Karpas-422 (cell line): ENCODE measurements at regions not wholly inside any gene's neighbourhood (a gene's known extent, or its start where the extent isn't known, plus 50 kb on each side); places are given as distances from the start of the nearest gene placed in this dataset.

Source experiments
- DNase-seq: peaks from one replicate; pipeline ENCODE4 v3.0.0-alpha.2; 2015
- H2AFZ ChIP-seq: fragments of 200-600 bp; sonication (generic); 2 replicates; pipeline ENCODE4 v1.6.1; 2014; ENCODE audit warnings: antibody characterized with exemption, low read length, mixed read lengths
- H3K27ac ChIP-seq: fragments of 200-600 bp; sonication (generic); 2 replicates; pipeline ENCODE4 v1.5.1; 2014; ENCODE audit warnings: mild to moderate bottlenecking, low read length, moderate library complexity
- H3K27me3 ChIP-seq: fragments of 200-600 bp; sonication (generic); 2 replicates; pipeline ENCODE4 v1.6.1; 2014; ENCODE audit warnings: low read length, mixed read lengths
- H3K36me3 ChIP-seq: fragments of 200-600 bp; sonication (generic); 2 replicates; pipeline ENCODE4 v1.6.1; 2014; ENCODE audit warnings: low read length, mixed read lengths; ENCODE audit not compliant: insufficient read depth
- H3K4me1 ChIP-seq: fragments of 200-600 bp; sonication (generic); 2 replicates; pipeline ENCODE4 v1.6.1; 2014; ENCODE audit warnings: mild to moderate bottlenecking, low read length, mixed read lengths
- H3K4me2 ChIP-seq: fragments of 200-600 bp; sonication (generic); 2 replicates; pipeline ENCODE4 v1.6.1; 2014; ENCODE audit warnings: low read length, low read depth, mild to moderate bottlenecking; ENCODE audit not compliant: poor library complexity, severe bottlenecking
- H3K4me3 ChIP-seq: fragments of 200-600 bp; sonication (generic); 2 replicates; pipeline ENCODE4 v1.5.1; 2014; ENCODE audit warnings: mild to moderate bottlenecking, antibody characterized with exemption, low read length, mixed read lengths
- H3K79me2 ChIP-seq: fragments of 200-600 bp; sonication (generic); 2 replicates; pipeline ENCODE4 v1.6.1; 2014; ENCODE audit warnings: mild to moderate bottlenecking, low read length, mixed read lengths
- H3K9ac ChIP-seq: fragments of 200-600 bp; sonication (generic); 2 replicates; pipeline ENCODE4 v1.6.0; 2014; ENCODE audit warnings: low read length
- H3K9me2 ChIP-seq: fragments of 200-600 bp; sonication (generic), shearing (Covaris generic); replicated peaks from 2 replicates; pipeline ENCODE4 v1.6.0; 2014; ENCODE audit warnings: mild to moderate bottlenecking, low read length, moderate library complexity; ENCODE audit not compliant: insufficient read depth
- H3K9me3 ChIP-seq: fragments of 300-700, 200-600 bp; sonication (generic); 2 replicates; pipeline ENCODE4 v1.6.1; 2014; ENCODE audit warnings: low read length, mixed read lengths
- H4K20me1 ChIP-seq: fragments of 200-600 bp; sonication (generic); 2 replicates; pipeline ENCODE4 v1.6.1; 2014; ENCODE audit warnings: mild to moderate bottlenecking, antibody characterized with exemption, low read length, low read depth; ENCODE audit not compliant: insufficient read depth

DNA sequence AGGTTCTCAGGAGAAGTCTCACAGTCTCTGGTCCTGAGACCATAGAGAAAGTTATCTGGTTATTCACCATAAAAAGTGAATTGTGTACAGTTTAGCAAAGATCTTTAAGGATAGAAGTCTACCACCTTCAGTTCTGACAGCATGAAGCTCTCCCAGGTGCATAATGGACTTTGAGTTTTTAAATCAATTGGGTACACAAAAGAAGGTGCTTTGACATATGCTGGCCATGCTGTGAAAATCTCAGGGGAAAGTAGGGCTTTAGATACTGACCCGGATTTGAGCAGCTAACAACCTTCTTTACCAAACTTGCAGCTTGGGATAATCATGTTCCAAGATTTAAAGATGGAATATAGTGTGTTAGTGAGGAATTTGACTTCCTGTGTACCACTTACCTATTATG lies 264.2 kb downstream of the ZSWIM6 start:
- H3K27ac ChIP-seq, result no peak overlapping the region
- H3K4me3 ChIP-seq, result no peak overlapping the region
- H3K27me3 ChIP-seq, result no peaks in the 10 kb centered on the region
- H3K4me2 ChIP-seq, result no peak overlapping the region
- H3K79me2 ChIP-seq, result no peaks in the 10 kb centered on the region
- no peak overlapping the region for H3K9ac ChIP-seq
- no peaks in the 10 kb centered on the region for H3K36me3 ChIP-seq
- no peaks in the 10 kb centered on the region for H3K9me3 ChIP-seq
- no peak overlapping the region for H2AFZ ChIP-seq
- no peak for DNase-seq
- H3K9me2 ChIP-seq, result no peaks in the 10 kb centered on the region
- H3K4me1 ChIP-seq, result no peaks in the 10 kb centered on the region
- no peaks in the 10 kb centered on the region for H4K20me1 ChIP-seq

DNA sequence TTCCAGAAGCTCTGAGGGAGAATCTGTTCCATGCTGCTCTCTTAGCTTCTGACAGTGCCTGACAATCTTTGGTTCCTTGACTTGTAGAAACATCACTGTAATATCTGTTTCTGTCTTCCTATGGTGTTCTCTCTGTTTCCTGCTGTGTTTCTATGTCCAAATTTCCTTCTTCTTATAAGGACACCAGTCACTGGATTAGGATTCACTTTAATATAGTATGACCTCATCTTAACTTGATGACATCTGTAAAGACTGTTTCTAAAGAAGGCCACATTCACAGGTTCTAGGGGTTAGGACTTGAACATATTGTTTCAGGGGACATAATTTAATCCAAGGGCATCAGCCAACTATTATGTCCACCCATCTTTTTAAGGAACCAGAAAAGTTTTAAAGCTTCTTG lies 265.6 kb downstream of the ZSWIM6 start:
- H3K27ac ChIP-seq, result no peak overlapping the region
- H3K79me2 ChIP-seq, result no peaks in the 10 kb centered on the region
- no peak overlapping the region for H3K4me3 ChIP-seq
- H3K27me3 ChIP-seq, result no peaks in the 10 kb centered on the region
- no peaks in the 10 kb centered on the region for H3K9me2 ChIP-seq
- H3K9ac ChIP-seq, result no peak overlapping the region
- no peaks in the 10 kb centered on the region for H3K4me1 ChIP-seq
- H3K36me3 ChIP-seq, result no peaks in the 10 kb centered on the region
- no peaks in the 10 kb centered on the region for H4K20me1 ChIP-seq
- DNase-seq, result no peak
- no peaks in the 10 kb centered on the region for H3K9me3 ChIP-seq
- no peak overlapping the region for H2AFZ ChIP-seq
- H3K4me2 ChIP-seq, result no peak overlapping the region

DNA sequence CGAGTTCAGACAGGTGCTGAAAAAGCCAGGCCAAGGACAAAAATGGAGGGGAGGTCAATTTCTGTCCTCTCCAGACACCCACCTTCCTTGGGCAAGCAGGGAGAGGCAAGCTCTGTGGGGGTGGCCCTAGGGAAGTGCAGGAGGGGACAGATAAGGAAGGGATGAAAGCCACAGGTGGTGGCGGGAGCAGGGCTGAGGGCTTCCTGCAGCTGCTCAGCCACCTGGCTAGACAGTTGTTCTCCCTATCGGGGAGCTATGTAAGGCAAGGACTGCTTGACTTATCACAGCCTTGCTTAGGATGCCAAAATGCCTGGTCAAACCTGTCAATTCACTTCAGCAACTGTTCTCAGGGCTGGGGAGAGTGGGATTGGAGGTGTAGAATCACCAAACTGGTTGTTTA lies 266.1 kb downstream of the ZSWIM6 start:
- H3K4me3 ChIP-seq, result no peak overlapping the region
- no peaks in the 10 kb centered on the region for H4K20me1 ChIP-seq
- H3K4me1 ChIP-seq, result no peaks in the 10 kb centered on the region
- H3K9me3 ChIP-seq, result no peaks in the 10 kb centered on the region
- no peaks in the 10 kb centered on the region for H3K9me2 ChIP-seq
- H3K9ac ChIP-seq, result no peak overlapping the region
- no peak overlapping the region for H3K4me2 ChIP-seq
- no peak overlapping the region for H2AFZ ChIP-seq
- H3K36me3 ChIP-seq, result no peaks in the 10 kb centered on the region
- H3K79me2 ChIP-seq, result no peaks in the 10 kb centered on the region
- no peaks in the 10 kb centered on the region for H3K27me3 ChIP-seq
- no peak overlapping the region for H3K27ac ChIP-seq
- no peak for DNase-seq

DNA sequence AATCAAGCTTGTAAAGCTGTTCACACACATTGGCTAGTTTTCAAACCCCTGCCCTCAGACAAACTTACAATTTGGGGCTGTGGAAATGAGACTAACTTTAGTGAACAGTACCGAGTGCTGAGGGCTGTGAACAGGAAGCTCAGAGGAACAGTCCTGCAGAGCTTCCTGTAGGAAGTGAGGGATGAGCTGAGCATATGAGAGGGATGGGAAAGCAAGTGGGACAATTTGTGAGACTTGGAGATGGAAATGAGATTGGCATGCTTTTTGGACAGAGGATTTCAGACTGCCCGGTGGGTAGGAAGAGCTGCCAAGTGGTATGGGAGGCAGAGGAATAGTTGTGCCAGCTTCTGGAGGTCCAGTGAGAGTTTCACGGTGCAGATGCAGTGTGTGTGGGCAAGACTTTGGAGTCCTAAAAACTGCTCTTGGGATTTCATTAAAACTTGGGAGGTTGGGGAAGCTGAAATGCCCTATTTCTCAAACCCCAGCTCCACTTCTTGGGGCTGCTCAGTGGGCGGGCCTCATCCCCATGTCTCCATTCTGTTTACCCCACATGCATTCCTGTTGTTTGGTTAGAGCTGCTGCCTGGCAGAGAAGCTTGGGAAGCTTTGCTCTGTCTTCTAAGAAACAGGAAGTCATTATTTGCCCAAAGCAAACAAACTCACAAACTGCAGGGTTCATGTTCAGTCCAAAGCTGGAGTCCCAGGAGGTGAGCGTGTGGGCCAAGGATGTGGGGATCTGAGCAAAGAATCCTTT lies 267.5 kb downstream of the ZSWIM6 start:
- Histone ChIP-seq H3K4me1 (peaks cover 12% of the 10 kb centered on the region), H3K27ac (no peak overlapping the region), H3K4me2 (no peak overlapping the region), H3K9ac (no peak overlapping the region), H3K27me3 (no peaks in the 10 kb centered on the region), H3K36me3 (no peaks in the 10 kb centered on the region), H3K9me3 (no peaks in the 10 kb centered on the region), H3K9me2 (no peaks in the 10 kb centered on the region), H4K20me1 (no peaks in the 10 kb centered on the region), H3K4me3 (no peak overlapping the region), H3K79me2 (no peaks in the 10 kb centered on the region), H2AFZ (no peak overlapping the region)
- DNase-seq, result no peak

DNA sequence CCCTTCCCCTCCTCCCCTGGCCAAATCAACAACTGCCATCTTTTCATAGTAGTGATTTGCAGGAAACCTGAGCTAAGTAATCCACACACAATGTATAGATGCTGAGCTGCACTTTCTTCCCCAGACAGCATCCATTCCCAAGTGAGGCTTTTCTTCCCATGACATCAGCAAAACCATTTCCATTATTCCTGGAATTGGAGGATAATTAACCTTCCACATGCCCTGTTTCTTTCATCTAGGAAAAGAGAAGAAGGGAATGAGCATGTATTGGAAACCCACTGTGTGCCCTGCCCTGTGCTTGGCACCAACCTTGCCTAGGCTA lies 268.0 kb downstream of the ZSWIM6 start:
- no peaks in the 10 kb centered on the region for H3K36me3 ChIP-seq
- H3K27ac ChIP-seq, result no peak overlapping the region
- no peaks in the 10 kb centered on the region for H4K20me1 ChIP-seq
- no peak for DNase-seq
- no peak overlapping the region for H3K4me2 ChIP-seq
- no peak overlapping the region for H2AFZ ChIP-seq
- no peaks in the 10 kb centered on the region for H3K9me2 ChIP-seq
- H3K4me1 ChIP-seq, result peaks cover 17% of the 10 kb centered on the region
- no peaks in the 10 kb centered on the region for H3K27me3 ChIP-seq
- no peaks in the 10 kb centered on the region for H3K9me3 ChIP-seq
- H3K9ac ChIP-seq, result no peak overlapping the region
- no peaks in the 10 kb centered on the region for H3K79me2 ChIP-seq
- no peak overlapping the region for H3K4me3 ChIP-seq

DNA sequence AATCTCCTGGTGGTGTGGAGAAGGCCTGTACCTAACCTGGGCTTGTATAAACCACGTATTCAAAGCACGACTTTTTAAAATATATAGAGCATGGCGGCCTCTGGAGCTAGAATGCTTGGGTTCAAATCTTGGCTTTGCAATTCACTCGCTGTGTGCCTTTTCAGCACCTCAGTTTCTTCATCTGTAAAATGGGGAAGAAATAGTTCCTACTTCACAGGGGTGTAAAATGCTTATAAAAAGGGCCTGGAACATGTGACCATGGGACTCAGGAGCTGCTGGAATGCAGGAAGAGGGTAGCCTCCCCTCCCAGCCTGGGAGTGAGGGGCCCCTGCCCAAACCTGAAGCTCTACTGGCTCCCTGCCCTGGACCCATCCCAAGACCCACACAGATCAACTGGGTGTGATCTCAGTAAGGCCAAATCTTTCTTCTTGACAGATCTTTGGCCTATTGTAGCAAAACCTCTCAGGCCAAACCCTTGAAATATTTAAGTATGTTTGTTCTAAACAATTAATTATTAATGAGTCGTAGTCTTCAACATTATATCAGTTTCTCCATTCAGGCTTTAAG lies 269.0 kb downstream of the ZSWIM6 start:
- Histone ChIP-seq H3K36me3 (no peaks in the 10 kb centered on the region), H4K20me1 (no peaks in the 10 kb centered on the region), H3K79me2 (no peaks in the 10 kb centered on the region), H3K4me1 (peaks cover 23% of the 10 kb centered on the region), H3K27me3 (no peaks in the 10 kb centered on the region), H3K9ac (no peak overlapping the region), H2AFZ (no peak overlapping the region), H3K27ac (no peak overlapping the region), H3K4me2 (no peak overlapping the region), H3K9me3 (no peaks in the 10 kb centered on the region), H3K4me3 (no peak overlapping the region), H3K9me2 (no peaks in the 10 kb centered on the region)
- no peak for DNase-seq

DNA sequence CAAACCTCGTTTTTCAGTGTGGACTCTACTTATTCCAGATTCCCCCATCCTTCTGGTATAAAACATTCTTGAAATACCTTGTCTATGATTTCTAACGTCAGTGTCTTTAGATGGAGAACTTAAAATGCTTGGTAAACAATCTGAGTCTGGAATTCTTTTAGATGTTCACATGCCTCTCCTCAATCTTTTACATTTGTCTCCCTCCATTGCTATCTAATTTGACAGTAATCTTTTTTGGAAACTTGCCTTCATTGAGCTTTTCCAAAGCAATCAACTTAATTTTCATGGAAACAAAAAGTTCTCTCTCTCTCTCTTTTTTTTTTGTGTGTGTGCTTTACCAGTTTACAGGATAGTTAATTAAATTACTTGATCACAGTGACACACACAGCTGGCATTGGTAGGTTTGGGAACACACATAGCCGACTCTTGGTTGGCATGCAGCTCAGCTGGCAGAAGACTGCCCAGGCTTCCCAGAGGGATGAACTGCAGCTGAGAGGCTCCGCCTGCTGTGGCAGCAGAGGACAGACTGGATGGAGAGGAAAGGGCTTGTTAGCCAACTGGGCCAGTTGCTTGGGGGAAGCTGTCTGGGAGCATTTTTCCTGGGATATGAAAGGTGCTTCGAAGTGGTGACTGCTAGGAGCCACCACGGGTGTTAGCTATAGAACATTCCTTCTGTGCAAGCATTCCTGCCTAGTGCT lies 271.3 kb downstream of the ZSWIM6 start:
- no peak overlapping the region for H3K4me3 ChIP-seq
- H3K79me2 ChIP-seq, result no peaks in the 10 kb centered on the region
- H4K20me1 ChIP-seq, result no peaks in the 10 kb centered on the region
- no peak overlapping the region for H3K27ac ChIP-seq
- H3K4me2 ChIP-seq, result no peak overlapping the region
- DNase-seq, result no peak
- H3K9ac ChIP-seq, result no peak overlapping the region
- peaks cover 32% of the 10 kb centered on the region for H3K4me1 ChIP-seq
- H2AFZ ChIP-seq, result no peak overlapping the region
- H3K9me3 ChIP-seq, result no peaks in the 10 kb centered on the region
- H3K36me3 ChIP-seq, result no peaks in the 10 kb centered on the region
- no peaks in the 10 kb centered on the region for H3K9me2 ChIP-seq
- H3K27me3 ChIP-seq, result no peaks in the 10 kb centered on the region

DNA sequence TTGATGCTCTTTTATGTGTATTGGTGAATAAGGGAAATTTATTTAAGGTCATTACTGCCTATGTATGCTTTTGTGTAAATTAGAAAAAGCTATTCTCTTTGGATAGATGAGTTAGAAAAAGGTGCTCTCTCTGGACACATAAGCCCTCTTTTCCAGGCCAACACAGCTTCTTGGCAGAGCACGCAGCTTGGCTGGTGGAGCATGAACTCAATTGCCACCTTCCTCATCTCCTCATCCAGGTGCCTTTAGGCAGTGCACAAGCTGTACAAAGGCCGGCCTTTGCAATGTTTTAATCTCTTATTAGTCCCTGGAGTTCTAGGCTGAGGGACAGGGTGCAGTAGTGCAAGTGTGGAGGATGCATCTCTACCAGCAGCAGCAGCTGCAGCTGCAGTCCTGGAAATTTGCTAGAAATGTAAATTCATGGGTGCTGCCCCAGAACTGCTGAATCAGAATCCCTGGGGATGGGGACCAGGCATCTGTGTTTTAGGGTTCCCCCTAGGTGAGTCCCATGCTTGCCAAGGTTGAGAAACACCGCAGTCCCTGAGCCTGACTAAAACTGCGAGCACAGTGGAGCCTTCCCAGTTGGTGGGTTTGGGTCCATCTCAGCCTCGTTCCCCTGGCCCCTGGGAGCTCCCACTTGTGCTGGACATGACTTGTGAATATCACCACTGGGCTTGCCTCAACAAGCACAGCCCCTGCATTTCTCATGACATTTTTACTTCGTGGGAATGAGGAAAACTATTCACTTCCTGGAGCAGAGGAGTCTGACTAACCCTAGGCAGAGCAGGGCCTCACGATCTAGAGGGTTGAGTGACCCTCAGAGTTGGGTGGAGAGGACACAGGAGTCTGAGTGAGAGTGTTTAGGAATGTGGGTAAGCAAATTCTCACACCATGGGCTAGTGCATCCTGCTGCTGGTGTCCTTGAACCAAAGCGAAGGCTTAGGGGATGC lies 272.3 kb downstream of the ZSWIM6 start:
- H3K4me1 ChIP-seq, result peaks cover 34% of the 10 kb centered on the region
- H4K20me1 ChIP-seq, result no peaks in the 10 kb centered on the region
- H3K9ac ChIP-seq, result no peak overlapping the region
- no peaks in the 10 kb centered on the region for H3K36me3 ChIP-seq
- no peak overlapping the region for H3K27ac ChIP-seq
- H3K27me3 ChIP-seq, result no peaks in the 10 kb centered on the region
- H3K4me2 ChIP-seq, result peak overlapping the region; percentile 16
- peak; percentile 63 for DNase-seq
- no peaks in the 10 kb centered on the region for H3K9me2 ChIP-seq
- no peak overlapping the region for H3K4me3 ChIP-seq
- H3K9me3 ChIP-seq, result no peaks in the 10 kb centered on the region
- no peak overlapping the region for H2AFZ ChIP-seq
- H3K79me2 ChIP-seq, result no peaks in the 10 kb centered on the region
